ENCODE measurements at regions not wholly inside any gene's neighbourhood (a gene's known extent, or its start where the extent isn't known, plus 50 kb on each side); places are given as distances from the start of the nearest gene placed in this dataset.
A peak's percentile ranks its signal among the peaks of the same experiment; 100 is the strongest.

GRCh38 chr12:107347261-107347660 lies 253.9 kb upstream of the CRY1 start:
- H3K4me1 ChIP-seq (ENCODE audit: control insufficient read depth in 5 of 5, insufficient read depth in 5 of 5, low read length in 5 of 5) = no peaks in the 10 kb centered on the region
- H3K27me3 ChIP-seq (ENCODE audit: control insufficient read depth in 3 of 3, insufficient read depth in 3 of 3, low read length in 2 of 3) = no peaks in the 10 kb centered on the region
- no peak overlapping the region for H3K27ac ChIP-seq (ENCODE audit: low read depth in 1 of 2, low read length in 1 of 2)
- no peak overlapping the region for H3K9ac ChIP-seq (ENCODE audit: insufficient read depth in 1 of 2, low read length in 2 of 2)
- no peak overlapping the region for H3K4me3 ChIP-seq
- peaks cover 0 to 6% (median 0%) of the 10 kb centered on the region in 4 donors for H3K9me3 ChIP-seq (ENCODE audit: control insufficient read depth in 4 of 4, insufficient read depth in 3 of 4, low read length in 3 of 4)
- H3K36me3 ChIP-seq (ENCODE audit: control insufficient read depth in 4 of 4, insufficient read depth in 4 of 4, low read length in 4 of 4) = no peaks in the 10 kb centered on the region
- DNase-seq (no peak), ATAC-seq (ENCODE audit: insufficient read depth, low FRiP score) (no peak)
- 94 to 100% methylated on average over 3 of the region's 3 CpGs for WGBS, 2 donors
- TF ChIP-seq, protein P1, sequence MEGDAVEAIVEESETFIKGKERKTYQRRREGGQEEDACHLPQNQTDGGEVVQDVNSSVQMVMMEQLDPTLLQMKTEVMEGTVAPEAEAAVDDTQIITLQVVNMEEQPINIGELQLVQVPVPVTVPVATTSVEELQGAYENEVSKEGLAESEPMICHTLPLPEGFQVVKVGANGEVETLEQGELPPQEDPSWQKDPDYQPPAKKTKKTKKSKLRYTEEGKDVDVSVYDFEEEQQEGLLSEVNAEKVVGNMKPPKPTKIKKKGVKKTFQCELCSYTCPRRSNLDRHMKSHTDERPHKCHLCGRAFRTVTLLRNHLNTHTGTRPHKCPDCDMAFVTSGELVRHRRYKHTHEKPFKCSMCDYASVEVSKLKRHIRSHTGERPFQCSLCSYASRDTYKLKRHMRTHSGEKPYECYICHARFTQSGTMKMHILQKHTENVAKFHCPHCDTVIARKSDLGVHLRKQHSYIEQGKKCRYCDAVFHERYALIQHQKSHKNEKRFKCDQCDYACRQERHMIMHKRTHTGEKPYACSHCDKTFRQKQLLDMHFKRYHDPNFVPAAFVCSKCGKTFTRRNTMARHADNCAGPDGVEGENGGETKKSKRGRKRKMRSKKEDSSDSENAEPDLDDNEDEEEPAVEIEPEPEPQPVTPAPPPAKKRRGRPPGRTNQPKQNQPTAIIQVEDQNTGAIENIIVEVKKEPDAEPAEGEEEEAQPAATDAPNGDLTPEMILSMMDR (IDR thresholded peaks at IDR 0.05; ENCODE audit: control extremely low read depth, extremely low read depth) = no peak

DNA sequence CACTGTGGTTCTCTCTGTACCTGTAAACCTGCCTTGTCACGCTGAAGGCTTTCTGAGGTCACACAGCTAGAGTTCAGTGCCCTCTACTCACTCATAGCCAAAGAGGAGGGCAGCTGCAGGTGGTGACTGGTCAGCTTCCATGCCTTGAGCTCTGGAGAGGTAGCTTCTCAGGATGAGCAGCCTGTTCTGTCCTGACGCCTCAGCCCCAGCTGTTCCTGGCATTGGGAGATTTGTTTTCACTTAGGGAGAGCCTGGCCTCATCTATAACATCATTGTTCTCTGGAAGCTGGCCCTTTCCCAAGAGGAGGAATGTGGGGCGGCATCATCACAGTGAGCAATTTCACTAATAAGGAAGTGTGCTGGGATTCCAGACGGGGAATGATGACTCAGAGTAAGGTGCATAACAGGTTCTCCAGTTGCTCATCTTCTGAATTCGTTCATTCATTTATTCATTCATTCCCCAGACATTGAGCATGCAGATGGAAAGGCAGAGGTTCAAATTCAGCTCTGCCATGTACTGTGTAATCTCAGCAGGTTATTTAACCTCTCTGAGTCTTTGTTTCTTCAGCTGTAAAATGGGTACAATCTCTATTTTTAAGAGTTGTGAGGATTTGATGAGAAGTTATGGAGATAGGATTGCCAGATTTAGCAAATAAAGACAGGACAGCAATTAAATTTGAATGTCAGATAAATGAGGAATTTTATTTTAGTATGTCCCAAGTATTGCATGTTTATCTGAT lies 255.8 kb upstream of the CRY1 start:
- ATAC-seq (ENCODE audit: insufficient read depth, low FRiP score) = no peak
- H3K4me3 ChIP-seq = no peak overlapping the region
- peaks cover 0 to 11% (median 0%) of the 10 kb centered on the region in 4 donors for H3K9me3 ChIP-seq (ENCODE audit: control insufficient read depth in 4 of 4, insufficient read depth in 3 of 4, low read length in 3 of 4)
- no peaks in the 10 kb centered on the region for H3K4me1 ChIP-seq (ENCODE audit: control insufficient read depth in 5 of 5, insufficient read depth in 5 of 5, low read length in 5 of 5)
- peak; percentile 17 to 40 (median 33) for DNase-seq
- H3K27me3 ChIP-seq (ENCODE audit: control insufficient read depth in 3 of 3, insufficient read depth in 3 of 3, low read length in 2 of 3) = no peaks in the 10 kb centered on the region
- WGBS, 2 donors = 51 to 66% methylated on average over 5 of the region's 5 CpGs
- no peak overlapping the region for H3K27ac ChIP-seq (ENCODE audit: low read depth in 1 of 2, low read length in 1 of 2)
- H3K36me3 ChIP-seq (ENCODE audit: control insufficient read depth in 4 of 4, insufficient read depth in 4 of 4, low read length in 4 of 4) = no peaks in the 10 kb centered on the region
- no peak overlapping the region for H3K9ac ChIP-seq (ENCODE audit: insufficient read depth in 1 of 2, low read length in 2 of 2)
- TF ChIP-seq, protein P1 (IDR thresholded peaks at IDR 0.05; ENCODE audit: control extremely low read depth, extremely low read depth) = no peak

DNA sequence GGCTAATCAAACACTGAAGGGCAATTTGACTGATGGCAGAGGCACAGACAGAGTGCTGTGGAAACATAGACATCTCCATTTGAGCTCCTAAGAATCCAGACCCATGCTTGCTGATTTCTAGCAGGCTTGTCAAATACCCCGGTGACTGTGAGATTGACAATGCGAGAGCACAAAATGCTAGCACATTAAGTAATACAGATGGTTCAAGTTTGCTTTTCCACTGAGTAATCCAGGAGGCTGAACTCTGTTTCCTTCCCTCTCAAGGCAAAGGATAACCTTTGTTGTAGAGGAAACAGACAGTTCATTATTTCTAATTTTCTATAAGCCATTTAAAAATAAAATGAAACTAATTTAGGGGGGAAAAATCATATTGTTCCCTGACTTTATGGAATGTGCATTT lies 256.5 kb upstream of the CRY1 start:
- H3K9me3 ChIP-seq (ENCODE audit: control insufficient read depth in 4 of 4, insufficient read depth in 3 of 4, low read length in 3 of 4) = peaks cover 0 to 11% (median 0%) of the 10 kb centered on the region in 4 donors
- no peaks in the 10 kb centered on the region for H3K4me1 ChIP-seq (ENCODE audit: control insufficient read depth in 5 of 5, insufficient read depth in 5 of 5, low read length in 5 of 5)
- no peak overlapping the region for H3K4me3 ChIP-seq
- no peak overlapping the region for H3K9ac ChIP-seq (ENCODE audit: insufficient read depth in 1 of 2, low read length in 2 of 2)
- DNase-seq (no peak), ATAC-seq (ENCODE audit: insufficient read depth, low FRiP score) (no peak)
- 59 to 69% methylated on average over 2 of the region's 2 CpGs for WGBS, 2 donors
- TF ChIP-seq, protein P1 (IDR thresholded peaks at IDR 0.05; ENCODE audit: control extremely low read depth, extremely low read depth) = no peak
- no peak overlapping the region for H3K27ac ChIP-seq (ENCODE audit: low read depth in 1 of 2, low read length in 1 of 2)
- H3K36me3 ChIP-seq (ENCODE audit: control insufficient read depth in 4 of 4, insufficient read depth in 4 of 4, low read length in 4 of 4) = no peaks in the 10 kb centered on the region
- no peaks in the 10 kb centered on the region for H3K27me3 ChIP-seq (ENCODE audit: control insufficient read depth in 3 of 3, insufficient read depth in 3 of 3, low read length in 2 of 3)

Data from lung (tissue), 11 donors.